ENCODE measurements at regions not wholly inside any gene's neighbourhood (a gene's known extent, or its start where the extent isn't known, plus 50 kb on each side); places are given as distances from the start of the nearest gene placed in this dataset.
A peak's percentile ranks its signal among the peaks of the same experiment; 100 is the strongest.

GRCh38 chr1:208298593-208299269 is 54.5 kb upstream of the PLXNA2 start:
- no peak overlapping the region for H3K4me3 ChIP-seq (ENCODE audit: low read length)
- no peak for TF ChIP-seq CTCF (IDR thresholded peaks at IDR 0.05; ENCODE audit: insufficient read depth, low read depth, low read length, missing control alignments)
- no peak for DNase-seq (ENCODE audit: low read depth)

- TF ChIP-seq CTCF (IDR thresholded peaks at IDR 0.05; ENCODE audit: insufficient read depth, low read depth, low read length, missing control alignments), result no peak
- H3K4me3 ChIP-seq (ENCODE audit: low read length), result no peak overlapping the region
- no peak for DNase-seq (ENCODE audit: low read depth)
Measured at GRCh38 chr1:208300084-208300770, 56.0 kb upstream of the PLXNA2 start.

- no peak overlapping the region for H3K4me3 ChIP-seq (ENCODE audit: low read length)
- DNase-seq (ENCODE audit: low read depth), result no peak
- no peak for TF ChIP-seq CTCF (IDR thresholded peaks at IDR 0.05; ENCODE audit: insufficient read depth, low read depth, low read length, missing control alignments)
Measured at GRCh38 chr1:208302699-208303238, 58.6 kb upstream of the PLXNA2 start.

- DNase-seq (ENCODE audit: low read depth), result no peak
- no peak overlapping the region for H3K4me3 ChIP-seq (ENCODE audit: low read length)
- TF ChIP-seq CTCF (IDR thresholded peaks at IDR 0.05; ENCODE audit: insufficient read depth, low read depth, low read length, missing control alignments), result no peak
Measured at GRCh38 chr1:208303743-208304712, 59.8 kb upstream of the PLXNA2 start.

GRCh38 chr1:208308221-208308620 is 64.0 kb upstream of the PLXNA2 start:
- TF ChIP-seq CTCF (IDR thresholded peaks at IDR 0.05; ENCODE audit: insufficient read depth, low read depth, low read length, missing control alignments), result no peak
- H3K4me3 ChIP-seq (ENCODE audit: low read length), result no peak overlapping the region
- DNase-seq (ENCODE audit: low read depth), result no peak

- no peak overlapping the region for H3K4me3 ChIP-seq (ENCODE audit: low read length)
- DNase-seq (ENCODE audit: low read depth), result peak; percentile 68
- TF ChIP-seq CTCF (IDR thresholded peaks at IDR 0.05; ENCODE audit: insufficient read depth, low read depth, low read length, missing control alignments), result no peak
Measured at GRCh38 chr1:208309771-208310170, 65.6 kb upstream of the PLXNA2 start.
